ENCODE measurements at regions not wholly inside any gene's neighbourhood (a gene's known extent, or its start where the extent isn't known, plus 50 kb on each side); places are given as distances from the start of the nearest gene placed in this dataset.

GRCh38 chr11:119560291-119560690 lies 137.3 kb upstream of the THY1 start (continued):
- TF ChIP-seq, protein P1, sequence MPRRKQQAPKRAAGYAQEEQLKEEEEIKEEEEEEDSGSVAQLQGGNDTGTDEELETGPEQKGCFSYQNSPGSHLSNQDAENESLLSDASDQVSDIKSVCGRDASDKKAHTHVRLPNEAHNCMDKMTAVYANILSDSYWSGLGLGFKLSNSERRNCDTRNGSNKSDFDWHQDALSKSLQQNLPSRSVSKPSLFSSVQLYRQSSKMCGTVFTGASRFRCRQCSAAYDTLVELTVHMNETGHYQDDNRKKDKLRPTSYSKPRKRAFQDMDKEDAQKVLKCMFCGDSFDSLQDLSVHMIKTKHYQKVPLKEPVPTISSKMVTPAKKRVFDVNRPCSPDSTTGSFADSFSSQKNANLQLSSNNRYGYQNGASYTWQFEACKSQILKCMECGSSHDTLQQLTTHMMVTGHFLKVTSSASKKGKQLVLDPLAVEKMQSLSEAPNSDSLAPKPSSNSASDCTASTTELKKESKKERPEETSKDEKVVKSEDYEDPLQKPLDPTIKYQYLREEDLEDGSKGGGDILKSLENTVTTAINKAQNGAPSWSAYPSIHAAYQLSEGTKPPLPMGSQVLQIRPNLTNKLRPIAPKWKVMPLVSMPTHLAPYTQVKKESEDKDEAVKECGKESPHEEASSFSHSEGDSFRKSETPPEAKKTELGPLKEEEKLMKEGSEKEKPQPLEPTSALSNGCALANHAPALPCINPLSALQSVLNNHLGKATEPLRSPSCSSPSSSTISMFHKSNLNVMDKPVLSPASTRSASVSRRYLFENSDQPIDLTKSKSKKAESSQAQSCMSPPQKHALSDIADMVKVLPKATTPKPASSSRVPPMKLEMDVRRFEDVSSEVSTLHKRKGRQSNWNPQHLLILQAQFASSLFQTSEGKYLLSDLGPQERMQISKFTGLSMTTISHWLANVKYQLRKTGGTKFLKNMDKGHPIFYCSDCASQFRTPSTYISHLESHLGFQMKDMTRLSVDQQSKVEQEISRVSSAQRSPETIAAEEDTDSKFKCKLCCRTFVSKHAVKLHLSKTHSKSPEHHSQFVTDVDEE (CRISPR knock-in tag; IDR thresholded peaks at IDR 0.05) = no peak
- TF ChIP-seq CREB5 (CRISPR knock-in tag; IDR thresholded peaks at IDR 0.05; ENCODE audit: low read depth) = no peak
- TF ChIP-seq ESRRG (CRISPR knock-in tag; IDR thresholded peaks at IDR 0.05) = no peak

GRCh38 chr11:119552106-119552485 lies 129.1 kb upstream of the THY1 start:
- TF ChIP-seq PPARA (CRISPR knock-in tag; IDR thresholded peaks at IDR 0.05; ENCODE audit: borderline replicate concordance) (no peak), BACH2 (CRISPR knock-in tag; IDR thresholded peaks at IDR 0.05; ENCODE audit: borderline replicate concordance) (no peak), SNAI2 (CRISPR knock-in tag; IDR thresholded peaks at IDR 0.05) (no peak), RARB (CRISPR knock-in tag; IDR thresholded peaks at IDR 0.05) (no peak), GLIS3 (CRISPR knock-in tag; IDR thresholded peaks at IDR 0.05) (no peak), ZNF8 (CRISPR knock-in tag; IDR thresholded peaks at IDR 0.05) (no peak), PATZ1 (CRISPR knock-in tag; IDR thresholded peaks at IDR 0.05; ENCODE audit: borderline replicate concordance) (no peak), TCF4 (CRISPR knock-in tag; IDR thresholded peaks at IDR 0.05; ENCODE audit: borderline replicate concordance) (no peak), CSDC2 (CRISPR knock-in tag; IDR thresholded peaks at IDR 0.05) (no peak), CREB5 (CRISPR knock-in tag; IDR thresholded peaks at IDR 0.05; ENCODE audit: low read depth) (no peak), ZNF70 (CRISPR knock-in tag; IDR thresholded peaks at IDR 0.05) (no peak), OSR1 (CRISPR knock-in tag; IDR thresholded peaks at IDR 0.05) (no peak), ZC3H10 (CRISPR knock-in tag; IDR thresholded peaks at IDR 0.05) (no peak)
- TF ChIP-seq, protein P1 (CRISPR knock-in tag; IDR thresholded peaks at IDR 0.05) = no peak
- TF ChIP-seq, protein P2, sequence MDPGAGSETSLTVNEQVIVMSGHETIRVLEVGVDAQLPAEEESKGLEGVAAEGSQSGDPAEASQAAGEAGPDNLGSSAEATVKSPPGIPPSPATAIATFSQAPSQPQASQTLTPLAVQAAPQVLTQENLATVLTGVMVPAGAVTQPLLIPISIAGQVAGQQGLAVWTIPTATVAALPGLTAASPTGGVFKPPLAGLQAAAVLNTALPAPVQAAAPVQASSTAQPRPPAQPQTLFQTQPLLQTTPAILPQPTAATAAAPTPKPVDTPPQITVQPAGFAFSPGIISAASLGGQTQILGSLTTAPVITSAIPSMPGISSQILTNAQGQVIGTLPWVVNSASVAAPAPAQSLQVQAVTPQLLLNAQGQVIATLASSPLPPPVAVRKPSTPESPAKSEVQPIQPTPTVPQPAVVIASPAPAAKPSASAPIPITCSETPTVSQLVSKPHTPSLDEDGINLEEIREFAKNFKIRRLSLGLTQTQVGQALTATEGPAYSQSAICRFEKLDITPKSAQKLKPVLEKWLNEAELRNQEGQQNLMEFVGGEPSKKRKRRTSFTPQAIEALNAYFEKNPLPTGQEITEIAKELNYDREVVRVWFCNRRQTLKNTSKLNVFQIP (CRISPR knock-in tag; IDR thresholded peaks at IDR 0.05; ENCODE audit: borderline replicate concordance, low read depth) = no peak
- ATAC-seq = no peak

GRCh38 chr11:119551420-119552105 lies 128.6 kb upstream of the THY1 start:
- ATAC-seq = no peak
- TF ChIP-seq BACH2 (CRISPR knock-in tag; IDR thresholded peaks at IDR 0.05; ENCODE audit: borderline replicate concordance) = no peak
- no peak for TF ChIP-seq ZFP30 (CRISPR knock-in tag; IDR thresholded peaks at IDR 0.05)
- no peak for TF ChIP-seq PATZ1 (CRISPR knock-in tag; IDR thresholded peaks at IDR 0.05; ENCODE audit: borderline replicate concordance)
- no peak for TF ChIP-seq RARB (CRISPR knock-in tag; IDR thresholded peaks at IDR 0.05)
- no peak for TF ChIP-seq CSDC2 (CRISPR knock-in tag; IDR thresholded peaks at IDR 0.05)
- TF ChIP-seq GLIS3 (CRISPR knock-in tag; IDR thresholded peaks at IDR 0.05) = no peak
- no peak for TF ChIP-seq ZC3H10 (CRISPR knock-in tag; IDR thresholded peaks at IDR 0.05)
- TF ChIP-seq ZFP3 (CRISPR knock-in tag; IDR thresholded peaks at IDR 0.05) = no peak
- no peak for TF ChIP-seq ISL1 (CRISPR knock-in tag; IDR thresholded peaks at IDR 0.05)
- TF ChIP-seq ESRRG (CRISPR knock-in tag; IDR thresholded peaks at IDR 0.05) = no peak
- TF ChIP-seq SNAI2 (CRISPR knock-in tag; IDR thresholded peaks at IDR 0.05) = no peak
- no peak for TF ChIP-seq ARNTL (CRISPR knock-in tag; IDR thresholded peaks at IDR 0.05; ENCODE audit: borderline replicate concordance, low read depth)
- TF ChIP-seq CSRNP3 (CRISPR knock-in tag; IDR thresholded peaks at IDR 0.05) = no peak
- no peak for TF ChIP-seq TCF4 (CRISPR knock-in tag; IDR thresholded peaks at IDR 0.05; ENCODE audit: borderline replicate concordance)
